Loucy (cell line): ENCODE measurements at regions not wholly inside any gene's neighbourhood (a gene's known extent, or its start where the extent isn't known, plus 50 kb on each side); places are given as distances from the start of the nearest gene placed in this dataset.

Experiments
- H2AFZ ChIP-seq: fragments of 200-600 bp; sonication (generic); 2 replicates; pipeline ENCODE4 v1.6.0; 2016; ENCODE audit warnings: antibody characterized with exemption, mild to moderate bottlenecking, low read length, moderate library complexity
- H3F3A ChIP-seq: fragments of 200-600 bp; 2 replicates; pipeline ENCODE4 v1.6.0; 2016; ENCODE audit warnings: antibody characterized with exemption, low read depth, mild to moderate bottlenecking
- H3K27me3 ChIP-seq: fragments of 200-600 bp; sonication (generic); 2 replicates; pipeline ENCODE4 v1.6.1; 2014; ENCODE audit warnings: low read length, mild to moderate bottlenecking; ENCODE audit not compliant: insufficient read depth, poor library complexity, severe bottlenecking
- H3K36me3 ChIP-seq: fragments of 200-600 bp; sonication (generic); 2 replicates; pipeline ENCODE4 v1.6.1; 2016; ENCODE audit warnings: low read length; ENCODE audit not compliant: insufficient read depth
- H3K4me1 ChIP-seq: fragments of 200-600 bp; sonication (generic); 2 replicates; pipeline ENCODE4 v1.5.1; 2014; ENCODE audit warnings: low read length, mild to moderate bottlenecking; ENCODE audit not compliant: insufficient read depth, poor library complexity, severe bottlenecking
- H3K4me2 ChIP-seq: fragments of 200-600 bp; sonication (generic); 2 replicates; pipeline ENCODE4 v1.6.0; 2014; ENCODE audit warnings: antibody characterized with exemption, low read length, low read depth, mild to moderate bottlenecking; ENCODE audit not compliant: poor library complexity, severe bottlenecking
- H3K4me3 ChIP-seq: fragments of 200-600 bp; sonication (generic); 2 replicates; pipeline ENCODE4 v1.5.1; 2014; ENCODE audit warnings: low read length, mild to moderate bottlenecking, mixed read lengths; ENCODE audit not compliant: poor library complexity, severe bottlenecking
- H3K79me2 ChIP-seq: fragments of 200-600 bp; sonication (generic); 2 replicates; pipeline ENCODE4 v1.6.1; 2014; ENCODE audit warnings: low read length; ENCODE audit not compliant: insufficient read depth
- H3K9ac ChIP-seq: fragments of 200-600 bp; sonication (generic); 2 replicates; pipeline ENCODE4 v1.6.0; 2014; ENCODE audit warnings: mild to moderate bottlenecking, low read depth, low read length, moderate library complexity; ENCODE audit not compliant: poor library complexity, severe bottlenecking
- H3K9me2 ChIP-seq: fragments of 200-600 bp; sonication (generic); replicated peaks from 2 replicates; pipeline ENCODE4 v1.6.1; 2016; ENCODE audit warnings: low read depth, low read length, mixed read lengths
- H3K9me3 ChIP-seq: fragments of 200-600 bp; sonication (generic); 2 replicates; pipeline ENCODE4 v1.6.1; 2014; ENCODE audit warnings: mild to moderate bottlenecking, antibody characterized with exemption, low read length, low read depth; ENCODE audit not compliant: insufficient read depth
- H4K20me1 ChIP-seq: fragments of 200-600 bp; sonication (generic); 2 replicates; pipeline ENCODE4 v1.6.0; 2014; ENCODE audit warnings: antibody characterized with exemption, low read length, mild to moderate bottlenecking; ENCODE audit not compliant: insufficient read depth, poor library complexity, severe bottlenecking
- EZH2phosphoT487 ChIP-seq: fragments of 200-600 bp; IDR thresholded peaks from 2 replicates; pipeline ENCODE4 v1.6.1; 2018; ENCODE audit warnings: antibody characterized with exemption, mild to moderate bottlenecking, moderate library complexity, borderline replicate concordance
- TF ChIP-seq, protein P1 (sequence below): fragments of 200-600 bp; sonication (generic); conservative IDR thresholded peaks from 2 replicates; pipeline ENCODE4 v1.5.1; 2014; ENCODE audit warnings: mild to moderate bottlenecking, antibody characterized with exemption, low read length

DNA sequence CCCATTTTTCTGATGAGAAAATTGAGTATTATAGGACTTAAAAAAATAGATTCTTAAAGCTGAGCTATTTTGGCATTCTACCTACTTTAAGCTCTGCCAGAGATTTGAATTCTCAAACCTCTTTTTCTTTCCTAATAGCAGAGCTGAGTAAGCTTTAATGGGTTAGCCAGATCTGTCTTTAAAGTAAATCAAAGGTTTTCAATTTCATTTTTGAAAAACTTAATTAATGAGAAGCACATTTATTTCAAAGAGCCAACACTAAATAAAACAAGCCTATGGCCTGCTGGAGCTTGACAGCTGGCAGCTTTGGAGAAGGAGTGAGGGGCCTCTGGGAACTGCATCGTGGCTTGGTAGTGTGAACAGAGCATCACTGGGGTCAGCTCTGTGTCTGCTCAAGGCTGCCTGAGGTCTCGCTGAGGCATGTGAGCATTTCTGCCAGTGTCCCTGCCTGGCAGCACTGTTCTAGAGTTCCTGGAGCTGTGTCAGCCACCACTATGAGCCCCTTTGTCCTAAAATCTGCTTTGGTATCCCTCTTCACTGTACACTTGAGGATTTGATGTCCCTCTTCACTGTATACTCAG lies 50.4 kb upstream of the PRSS23 start:
- Histone ChIP-seq H3K79me2 (no peaks in the 10 kb centered on the region), H3K9me2 (no peaks in the 10 kb centered on the region), H3K27me3 (no peaks in the 10 kb centered on the region), H3K4me3 (no peak overlapping the region), H3K9ac (no peak overlapping the region), H3K4me2 (no peak overlapping the region), H4K20me1 (no peaks in the 10 kb centered on the region), H3K4me1 (no peaks in the 10 kb centered on the region), H3K36me3 (no peaks in the 10 kb centered on the region), H3K9me3 (no peaks in the 10 kb centered on the region), H2AFZ (no peak overlapping the region), H3F3A (no peaks in the 10 kb centered on the region)
- no peak for TF ChIP-seq EZH2phosphoT487
- TF ChIP-seq, protein P1, sequence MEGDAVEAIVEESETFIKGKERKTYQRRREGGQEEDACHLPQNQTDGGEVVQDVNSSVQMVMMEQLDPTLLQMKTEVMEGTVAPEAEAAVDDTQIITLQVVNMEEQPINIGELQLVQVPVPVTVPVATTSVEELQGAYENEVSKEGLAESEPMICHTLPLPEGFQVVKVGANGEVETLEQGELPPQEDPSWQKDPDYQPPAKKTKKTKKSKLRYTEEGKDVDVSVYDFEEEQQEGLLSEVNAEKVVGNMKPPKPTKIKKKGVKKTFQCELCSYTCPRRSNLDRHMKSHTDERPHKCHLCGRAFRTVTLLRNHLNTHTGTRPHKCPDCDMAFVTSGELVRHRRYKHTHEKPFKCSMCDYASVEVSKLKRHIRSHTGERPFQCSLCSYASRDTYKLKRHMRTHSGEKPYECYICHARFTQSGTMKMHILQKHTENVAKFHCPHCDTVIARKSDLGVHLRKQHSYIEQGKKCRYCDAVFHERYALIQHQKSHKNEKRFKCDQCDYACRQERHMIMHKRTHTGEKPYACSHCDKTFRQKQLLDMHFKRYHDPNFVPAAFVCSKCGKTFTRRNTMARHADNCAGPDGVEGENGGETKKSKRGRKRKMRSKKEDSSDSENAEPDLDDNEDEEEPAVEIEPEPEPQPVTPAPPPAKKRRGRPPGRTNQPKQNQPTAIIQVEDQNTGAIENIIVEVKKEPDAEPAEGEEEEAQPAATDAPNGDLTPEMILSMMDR, result no peak

DNA sequence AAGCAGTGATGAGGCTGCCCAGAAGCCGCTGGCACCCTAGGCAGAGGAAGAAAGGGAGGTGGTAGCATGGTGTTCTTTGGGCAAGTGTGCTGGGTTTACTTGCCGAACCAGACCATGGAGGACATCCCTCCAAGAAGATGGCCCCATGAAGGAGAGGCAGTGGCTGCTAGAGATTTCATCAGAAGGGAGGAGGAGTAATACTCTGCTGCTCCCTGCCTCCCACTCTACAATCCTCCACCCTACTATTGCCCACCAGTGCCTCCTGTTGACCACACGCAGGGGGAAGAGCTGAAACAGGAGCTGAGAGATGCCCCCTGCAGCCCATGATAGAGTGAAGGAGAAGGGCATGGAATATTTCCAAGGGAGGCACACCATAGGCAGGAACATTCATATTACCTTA lies 51.0 kb upstream of the PRSS23 start:
- Histone ChIP-seq H3K4me3 (no peak overlapping the region), H3K9me3 (no peaks in the 10 kb centered on the region), H3K4me1 (no peaks in the 10 kb centered on the region), H3F3A (no peaks in the 10 kb centered on the region), H3K4me2 (no peak overlapping the region), H2AFZ (no peak overlapping the region), H3K27me3 (no peaks in the 10 kb centered on the region), H4K20me1 (no peaks in the 10 kb centered on the region), H3K9ac (no peak overlapping the region), H3K9me2 (no peaks in the 10 kb centered on the region), H3K36me3 (no peaks in the 10 kb centered on the region), H3K79me2 (no peaks in the 10 kb centered on the region)
- TF ChIP-seq, protein P1, result peak; percentile 48
- TF ChIP-seq EZH2phosphoT487, result no peak

DNA sequence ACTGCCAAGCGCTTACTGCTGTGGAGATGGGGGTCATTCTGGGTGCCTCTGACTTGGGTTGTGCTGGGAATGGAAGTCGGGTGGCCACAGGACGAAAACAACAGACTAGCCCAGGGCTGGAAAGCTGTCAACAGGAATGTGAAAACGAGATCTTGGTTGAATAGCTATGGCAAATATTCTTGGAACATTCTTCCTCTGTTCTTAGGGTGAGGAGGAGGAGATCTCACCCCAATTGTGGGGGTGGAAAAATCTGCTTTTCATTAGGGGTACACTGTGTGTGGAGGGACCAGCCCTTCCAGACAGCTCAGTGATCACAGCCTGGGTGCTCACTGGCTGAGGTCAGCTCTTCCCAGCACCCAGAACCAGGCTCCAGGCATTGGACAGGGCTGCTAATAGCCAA lies 52.0 kb upstream of the PRSS23 start:
- Histone ChIP-seq H3F3A (no peaks in the 10 kb centered on the region), H2AFZ (no peak overlapping the region)

More for the DNA sequence above, 52.0 kb upstream of the PRSS23 start:
- no peaks in the 10 kb centered on the region for H3K27me3 ChIP-seq
- H3K9me3 ChIP-seq, result no peaks in the 10 kb centered on the region
- no peaks in the 10 kb centered on the region for H4K20me1 ChIP-seq
- H3K9ac ChIP-seq, result no peak overlapping the region
- H3K36me3 ChIP-seq, result no peaks in the 10 kb centered on the region
- no peak overlapping the region for H3K4me3 ChIP-seq
- H3K4me1 ChIP-seq, result no peaks in the 10 kb centered on the region
- H3K4me2 ChIP-seq, result no peak overlapping the region
- no peaks in the 10 kb centered on the region for H3K9me2 ChIP-seq
- TF ChIP-seq, protein P1, result no peak
- TF ChIP-seq EZH2phosphoT487, result no peak
- H3K79me2 ChIP-seq, result no peaks in the 10 kb centered on the region
